K562 (cell line): ENCODE measurements at regions not wholly inside any gene's neighbourhood (a gene's known extent, or its start where the extent isn't known, plus 50 kb on each side); places are given as distances from the start of the nearest gene placed in this dataset.

Experiments used
- CBX8 ChIP-seq: fragments of 200-600 bp; sonication (generic); IDR thresholded peaks from 2 replicates; pipeline ENCODE4 v1.6.1; 2012; ENCODE audit warnings: borderline replicate concordance, mixed run types, low read depth, mild to moderate bottlenecking, moderate library complexity, mixed read lengths, low read length, control low read depth, inconsistent platforms; ENCODE audit not compliant: poor library complexity, severe bottlenecking; ENCODE audit errors: extremely low read depth
- PML ChIP-seq: IDR thresholded peaks from 2 replicates; pipeline ENCODE4 v1.6.1; 2012; ENCODE audit warnings: low read length, inconsistent platforms
- SPI1 ChIP-seq: IDR thresholded peaks from 2 replicates; pipeline ENCODE4 v1.6.1; 2011; ENCODE audit warnings: low read depth, low read length, control low read depth, borderline replicate concordance
- ZBTB7A ChIP-seq: IDR thresholded peaks from 2 replicates; pipeline ENCODE4 v1.6.1; 2011; ENCODE audit warnings: low read depth, mild to moderate bottlenecking, low read length, moderate library complexity, borderline replicate concordance; ENCODE audit not compliant: control insufficient read depth
- ZC3H4 ChIP-seq: sonication (generic); formaldehyde crosslinking; IDR thresholded peaks from 2 replicates; pipeline ENCODE4 v1.9.0; 2021; ENCODE audit warnings: missing genetic modification reagents, borderline replicate concordance
- ZSCAN32 ChIP-seq: fragments of 450-650 bp; formaldehyde crosslinking; IDR thresholded peaks from 2 replicates; pipeline ENCODE4 v1.4.0; 2020; ENCODE audit warnings: mild to moderate bottlenecking, moderate library complexity
- TF ChIP-seq, protein P1 (sequence below), 2 experiments: fragments of 450-650 bp; IDR thresholded peaks; 2 replicates each; pipeline ENCODE4 v1.6.1; 2016
- TF ChIP-seq, protein P2 (sequence below): fragments of 450-650 bp; IDR thresholded peaks from 2 replicates; pipeline ENCODE4 v1.6.1; 2016; ENCODE audit warnings: antibody characterized with exemption
- TF ChIP-seq, protein P3 (sequence below): sonication (generic); formaldehyde crosslinking; IDR thresholded peaks from 2 replicates; pipeline ENCODE4 v1.8.1; 2023; ENCODE audit warnings: mild to moderate bottlenecking, missing genetic modification reagents, moderate library complexity

DNA sequence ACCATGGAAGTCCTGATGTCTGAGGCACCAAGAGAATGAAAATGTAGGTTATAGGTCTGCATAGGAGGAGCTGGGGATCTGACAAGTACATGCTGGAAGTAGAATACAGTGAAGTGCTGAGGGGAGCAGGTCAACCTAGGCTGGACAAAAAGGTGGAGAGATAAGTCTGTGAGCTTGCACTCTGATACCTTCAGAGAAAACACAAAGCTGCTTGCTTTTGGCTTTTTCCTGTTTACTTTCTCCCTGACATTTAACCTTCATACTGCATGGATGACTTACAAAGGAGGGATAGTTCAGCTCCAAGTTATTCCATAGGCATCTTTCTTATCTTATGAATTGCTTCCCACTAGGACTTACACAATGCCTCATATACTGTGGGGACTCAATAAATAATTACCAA lies 256.7 kb upstream of the NREP start (continued):
- TF ChIP-seq, protein P1, sequence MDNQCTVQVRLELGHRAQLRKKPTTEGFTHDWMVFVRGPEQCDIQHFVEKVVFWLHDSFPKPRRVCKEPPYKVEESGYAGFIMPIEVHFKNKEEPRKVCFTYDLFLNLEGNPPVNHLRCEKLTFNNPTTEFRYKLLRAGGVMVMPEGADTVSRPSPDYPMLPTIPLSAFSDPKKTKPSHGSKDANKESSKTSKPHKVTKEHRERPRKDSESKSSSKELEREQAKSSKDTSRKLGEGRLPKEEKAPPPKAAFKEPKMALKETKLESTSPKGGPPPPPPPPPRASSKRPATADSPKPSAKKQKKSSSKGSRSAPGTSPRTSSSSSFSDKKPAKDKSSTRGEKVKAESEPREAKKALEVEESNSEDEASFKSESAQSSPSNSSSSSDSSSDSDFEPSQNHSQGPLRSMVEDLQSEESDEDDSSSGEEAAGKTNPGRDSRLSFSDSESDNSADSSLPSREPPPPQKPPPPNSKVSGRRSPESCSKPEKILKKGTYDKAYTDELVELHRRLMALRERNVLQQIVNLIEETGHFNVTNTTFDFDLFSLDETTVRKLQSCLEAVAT (IDR thresholded peaks at IDR 0.05), result no peak
- TF ChIP-seq ZBTB7A, result no peak
- no peak for TF ChIP-seq CBX8
- TF ChIP-seq SPI1, result no peak
- no peak for TF ChIP-seq ZC3H4 (CRISPR knock-in tag)
- no peak for TF ChIP-seq PML
- TF ChIP-seq, protein P2, sequence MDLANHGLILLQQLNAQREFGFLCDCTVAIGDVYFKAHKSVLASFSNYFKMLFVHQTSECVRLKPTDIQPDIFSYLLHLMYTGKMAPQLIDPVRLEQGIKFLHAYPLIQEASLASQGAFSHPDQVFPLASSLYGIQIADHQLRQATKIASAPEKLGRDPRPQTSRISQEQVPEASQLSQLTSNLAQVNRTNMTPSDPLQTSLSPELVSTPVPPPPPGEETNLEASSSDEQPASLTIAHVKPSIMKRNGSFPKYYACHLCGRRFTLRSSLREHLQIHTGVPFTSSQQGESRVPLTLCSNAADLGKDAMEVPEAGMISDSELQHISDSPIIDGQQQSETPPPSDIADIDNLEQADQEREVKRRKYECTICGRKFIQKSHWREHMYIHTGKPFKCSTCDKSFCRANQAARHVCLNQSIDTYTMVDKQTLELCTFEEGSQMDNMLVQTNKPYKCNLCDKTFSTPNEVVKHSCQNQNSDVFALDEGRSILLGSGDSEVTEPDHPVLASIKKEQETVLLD, result no peak
- TF ChIP-seq, protein P3, sequence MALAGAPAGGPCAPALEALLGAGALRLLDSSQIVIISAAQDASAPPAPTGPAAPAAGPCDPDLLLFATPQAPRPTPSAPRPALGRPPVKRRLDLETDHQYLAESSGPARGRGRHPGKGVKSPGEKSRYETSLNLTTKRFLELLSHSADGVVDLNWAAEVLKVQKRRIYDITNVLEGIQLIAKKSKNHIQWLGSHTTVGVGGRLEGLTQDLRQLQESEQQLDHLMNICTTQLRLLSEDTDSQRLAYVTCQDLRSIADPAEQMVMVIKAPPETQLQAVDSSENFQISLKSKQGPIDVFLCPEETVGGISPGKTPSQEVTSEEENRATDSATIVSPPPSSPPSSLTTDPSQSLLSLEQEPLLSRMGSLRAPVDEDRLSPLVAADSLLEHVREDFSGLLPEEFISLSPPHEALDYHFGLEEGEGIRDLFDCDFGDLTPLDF (CRISPR knock-in tag), result no peak
- no peak for TF ChIP-seq ZSCAN32
